Natural killer cell treated with Interleukin-12 subunit alpha and Interleukin-12 subunit beta and Interleukin-15 and Interleukin-18, amount 100 ng/mL, for 72 hours (primary cell): ENCODE measurements at regions not wholly inside any gene's neighbourhood (a gene's known extent, or its start where the extent isn't known, plus 50 kb on each side); places are given as distances from the start of the nearest gene placed in this dataset.

Experiments used
- ATAC-seq, 2 donors: fragments of 150-1000 bp; cut with Tn5 transposase in 1 of 2; sonication (Bioruptor Pico), chemical (Tn5 transposase) in 1 of 2; 2 replicates each; pipeline ENCODE4 v1.10.0; 2021
- DNase-seq: peaks from one replicate; pipeline ENCODE4 v3.0.0; 2022; ENCODE audit warnings: low spot score
- H3K27ac Mint-ChIP-seq, 2 donors: 1 replicate in 1 of 2; 2 replicates in 1 of 2; pipeline ENCODE4 v1.8.0; 2022; ENCODE audit warnings: mixed read lengths in 2 of 2, mild to moderate bottlenecking in 1 of 2, moderate library complexity in 1 of 2
- H3K27me3 Mint-ChIP-seq, 2 donors: 1 replicate in 1 of 2; 2 replicates in 1 of 2; pipeline ENCODE4 v1.8.0; 2022; ENCODE audit warnings: mixed read lengths in 2 of 2
- H3K36me3 Mint-ChIP-seq: one replicate; pipeline ENCODE4 v1.8.0; 2022; ENCODE audit warnings: mixed read lengths
- H3K4me1 Mint-ChIP-seq, 2 donors: 1 replicate in 1 of 2; 2 replicates in 1 of 2; pipeline ENCODE4 v1.8.0; 2022; ENCODE audit warnings: low read depth in 2 of 2, mixed read lengths in 2 of 2, mild to moderate bottlenecking in 1 of 2
- H3K4me3 Mint-ChIP-seq: one replicate; pipeline ENCODE4 v1.8.0; 2022; ENCODE audit warnings: mixed read lengths
- H3K9me3 Mint-ChIP-seq: 2 replicates; pipeline ENCODE4 v1.8.0; 2022; ENCODE audit warnings: mixed read lengths

GRCh38 chr3:161946443-161946960, 449.9 kb downstream of the OTOL1 start:
- DNase-seq (no peak), ATAC-seq (no peak)
- H3K36me3 Mint-ChIP-seq: no peaks in the 10 kb centered on the region
- no peak overlapping the region for H3K4me3 Mint-ChIP-seq
- H3K27ac Mint-ChIP-seq: no peak overlapping the region
- H3K27me3 Mint-ChIP-seq: no peaks in the 10 kb centered on the region
- H3K4me1 Mint-ChIP-seq: no peaks in the 10 kb centered on the region
- peaks cover 3% of the 10 kb centered on the region for H3K9me3 Mint-ChIP-seq

GRCh38 chr3:161950318-161950868, 453.8 kb downstream of the OTOL1 start:
- Mint-ChIP-seq H3K27me3 (no peaks in the 10 kb centered on the region), H3K36me3 (no peaks in the 10 kb centered on the region), H3K4me3 (no peak overlapping the region), H3K4me1 (no peaks in the 10 kb centered on the region), H3K27ac (no peak overlapping the region), H3K9me3 (peaks cover 6% of the 10 kb centered on the region)
- DNase-seq: no peak
- ATAC-seq: no peak

GRCh38 chr3:161957467-161957866, 460.9 kb downstream of the OTOL1 start:
- no peaks in the 10 kb centered on the region for H3K9me3 Mint-ChIP-seq
- H3K36me3 Mint-ChIP-seq: no peaks in the 10 kb centered on the region
- ATAC-seq: no peak
- no peaks in the 10 kb centered on the region for H3K4me1 Mint-ChIP-seq
- H3K4me3 Mint-ChIP-seq: no peak overlapping the region
- no peak overlapping the region for H3K27ac Mint-ChIP-seq
- DNase-seq: no peak
- no peaks in the 10 kb centered on the region for H3K27me3 Mint-ChIP-seq

GRCh38 chr3:161964857-161965256, 468.2 kb downstream of the OTOL1 start:
- H3K9me3 Mint-ChIP-seq: peaks cover 8% of the 10 kb centered on the region
- no peak for ATAC-seq
- H3K4me1 Mint-ChIP-seq: no peaks in the 10 kb centered on the region
- no peak overlapping the region for H3K4me3 Mint-ChIP-seq
- no peak for DNase-seq
- no peak overlapping the region for H3K27ac Mint-ChIP-seq
- no peaks in the 10 kb centered on the region for H3K27me3 Mint-ChIP-seq
- H3K36me3 Mint-ChIP-seq: peaks cover 5% of the 10 kb centered on the region

- Mint-ChIP-seq H3K27me3 (no peaks in the 10 kb centered on the region), H3K36me3 (no peaks in the 10 kb centered on the region), H3K9me3 (peaks cover 5% of the 10 kb centered on the region), H3K4me1 (no peaks in the 10 kb centered on the region), H3K4me3 (no peak overlapping the region), H3K27ac (no peak overlapping the region)
- DNase-seq: no peak
- ATAC-seq: no peak
These were observed 473.3 kb downstream of the OTOL1 start for GRCh38 chr3:161969867-161970266.

- ATAC-seq: no peak
- Mint-ChIP-seq H3K36me3 (no peaks in the 10 kb centered on the region), H3K4me1 (no peaks in the 10 kb centered on the region), H3K4me3 (no peak overlapping the region), H3K9me3 (peaks cover 3% of the 10 kb centered on the region), H3K27me3 (no peaks in the 10 kb centered on the region), H3K27ac (no peak overlapping the region)
- no peak for DNase-seq
These were observed 478.6 kb downstream of the OTOL1 start for GRCh38 chr3:161975201-161975600.

GRCh38 chr3:161977063-161977462, 480.5 kb downstream of the OTOL1 start:
- Mint-ChIP-seq H3K27ac (no peak overlapping the region), H3K27me3 (no peaks in the 10 kb centered on the region), H3K4me1 (no peaks in the 10 kb centered on the region), H3K4me3 (no peak overlapping the region), H3K36me3 (no peaks in the 10 kb centered on the region), H3K9me3 (no peaks in the 10 kb centered on the region)
- DNase-seq (no peak), ATAC-seq (no peak)

- Mint-ChIP-seq H3K4me1 (no peaks in the 10 kb centered on the region), H3K36me3 (no peaks in the 10 kb centered on the region), H3K9me3 (no peaks in the 10 kb centered on the region), H3K27me3 (no peaks in the 10 kb centered on the region), H3K27ac (no peak overlapping the region), H3K4me3 (no peak overlapping the region)
- ATAC-seq (no peak), DNase-seq (no peak)
These were observed 481.2 kb downstream of the OTOL1 start for GRCh38 chr3:161977850-161978249.

- no peak for ATAC-seq
- Mint-ChIP-seq H3K4me3 (no peak overlapping the region), H3K27me3 (no peaks in the 10 kb centered on the region), H3K36me3 (no peaks in the 10 kb centered on the region), H3K4me1 (no peaks in the 10 kb centered on the region), H3K9me3 (no peaks in the 10 kb centered on the region), H3K27ac (no peak overlapping the region)
- no peak for DNase-seq
These were observed 491.3 kb downstream of the OTOL1 start for GRCh38 chr3:161987933-161988332.

- DNase-seq (no peak), ATAC-seq (no peak)
- Mint-ChIP-seq H3K36me3 (no peaks in the 10 kb centered on the region), H3K27ac (no peak overlapping the region), H3K4me1 (no peaks in the 10 kb centered on the region), H3K27me3 (no peaks in the 10 kb centered on the region), H3K9me3 (no peaks in the 10 kb centered on the region), H3K4me3 (no peak overlapping the region)
These were observed 492.4 kb downstream of the OTOL1 start for GRCh38 chr3:161989012-161989411.

- Mint-ChIP-seq H3K4me1 (no peaks in the 10 kb centered on the region), H3K27me3 (no peaks in the 10 kb centered on the region), H3K27ac (no peak overlapping the region), H3K9me3 (no peaks in the 10 kb centered on the region), H3K36me3 (no peaks in the 10 kb centered on the region), H3K4me3 (no peak overlapping the region)
- ATAC-seq (no peak), DNase-seq (no peak)
These were observed 493.4 kb downstream of the OTOL1 start for GRCh38 chr3:161990036-161990435.

- ATAC-seq (no peak), DNase-seq (no peak)
- Mint-ChIP-seq H3K36me3 (no peaks in the 10 kb centered on the region), H3K27ac (no peak overlapping the region), H3K9me3 (peaks cover under 1% of the 10 kb centered on the region), H3K27me3 (no peaks in the 10 kb centered on the region), H3K4me1 (no peaks in the 10 kb centered on the region), H3K4me3 (no peak overlapping the region)
These were observed 495.4 kb downstream of the OTOL1 start for GRCh38 chr3:161991901-161992540.

GRCh38 chr3:161999846-162000245, 503.2 kb downstream of the OTOL1 start:
- Mint-ChIP-seq H3K36me3 (peaks cover 11% of the 10 kb centered on the region), H3K9me3 (peaks cover 17% of the 10 kb centered on the region), H3K4me1 (no peaks in the 10 kb centered on the region), H3K4me3 (no peak overlapping the region), H3K27me3 (no peaks in the 10 kb centered on the region), H3K27ac (no peak overlapping the region)
- DNase-seq: no peak
- no peak for ATAC-seq

GRCh38 chr3:162007722-162008121, 511.1 kb downstream of the OTOL1 start:
- H3K4me1 Mint-ChIP-seq: no peaks in the 10 kb centered on the region
- H3K4me3 Mint-ChIP-seq: no peak overlapping the region
- no peak for DNase-seq
- H3K27me3 Mint-ChIP-seq: no peaks in the 10 kb centered on the region
- H3K27ac Mint-ChIP-seq: no peak overlapping the region
- H3K9me3 Mint-ChIP-seq: peaks cover 10% of the 10 kb centered on the region
- no peaks in the 10 kb centered on the region for H3K36me3 Mint-ChIP-seq
- ATAC-seq: no peak

GRCh38 chr3:162012633-162013032, 516.0 kb downstream of the OTOL1 start:
- no peak for DNase-seq
- Mint-ChIP-seq H3K9me3 (peaks cover 13% of the 10 kb centered on the region), H3K27me3 (no peaks in the 10 kb centered on the region), H3K36me3 (no peaks in the 10 kb centered on the region), H3K4me3 (no peak overlapping the region), H3K4me1 (no peaks in the 10 kb centered on the region), H3K27ac (no peak overlapping the region)
- no peak for ATAC-seq
